ENCODE measurements at regions not wholly inside any gene's neighbourhood (a gene's known extent, or its start where the extent isn't known, plus 50 kb on each side); places are given as distances from the start of the nearest gene placed in this dataset.

DNA sequence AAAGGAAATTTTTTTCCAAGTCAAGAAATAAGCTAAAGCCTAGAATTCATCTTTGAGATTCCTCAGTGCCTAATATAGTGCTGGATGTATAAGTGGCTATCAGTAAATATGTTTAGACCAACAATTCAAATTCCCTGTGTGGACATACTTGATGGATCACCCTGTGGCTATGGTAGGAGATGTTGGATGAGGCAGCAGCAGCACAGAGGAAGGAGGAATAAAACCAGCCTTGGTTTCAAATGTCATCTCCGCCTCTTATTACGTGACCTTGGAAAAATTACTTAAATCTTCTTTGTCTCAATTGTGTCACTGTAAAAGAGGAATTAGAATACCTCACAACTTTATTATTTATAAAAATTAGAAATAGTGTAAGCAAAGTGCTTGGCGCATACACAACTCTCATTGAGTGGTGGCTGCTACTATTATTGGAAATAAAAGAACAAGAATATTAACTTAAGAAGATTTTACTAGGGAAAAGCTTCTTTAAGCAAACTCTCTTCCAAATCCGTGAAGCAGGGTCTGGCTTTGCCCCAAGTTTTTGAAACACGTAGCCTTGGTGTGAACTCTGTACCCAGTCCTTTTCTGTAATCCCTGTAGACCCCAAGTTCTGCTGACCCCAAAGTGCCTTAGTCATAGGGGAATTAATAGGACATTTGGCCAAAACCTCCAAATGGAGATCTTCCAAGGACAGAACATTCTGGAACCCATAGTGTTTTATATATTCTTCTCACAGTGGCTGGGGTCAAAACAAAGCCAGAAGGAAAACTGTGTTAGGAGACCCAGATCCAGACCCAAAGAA lies 283.8 kb downstream of the PTEN start:
- TF ChIP-seq ZNF701 (tag by site-specific recombination; IDR thresholded peaks at IDR 0.05) (no peak), CTCF (tag by site-specific recombination; IDR thresholded peaks at IDR 0.05) (no peak), SALL2 (tag by site-specific recombination; IDR thresholded peaks at IDR 0.05; ENCODE audit: borderline replicate concordance) (no peak), ZNF530 (tag by site-specific recombination; IDR thresholded peaks at IDR 0.05; ENCODE audit: low read depth) (no peak), RBAK (tag by site-specific recombination; IDR thresholded peaks at IDR 0.05) (no peak), ZNF354C (tag by site-specific recombination; IDR thresholded peaks at IDR 0.05; ENCODE audit: borderline replicate concordance, low read depth) (no peak)
- TF ChIP-seq, protein P1, sequence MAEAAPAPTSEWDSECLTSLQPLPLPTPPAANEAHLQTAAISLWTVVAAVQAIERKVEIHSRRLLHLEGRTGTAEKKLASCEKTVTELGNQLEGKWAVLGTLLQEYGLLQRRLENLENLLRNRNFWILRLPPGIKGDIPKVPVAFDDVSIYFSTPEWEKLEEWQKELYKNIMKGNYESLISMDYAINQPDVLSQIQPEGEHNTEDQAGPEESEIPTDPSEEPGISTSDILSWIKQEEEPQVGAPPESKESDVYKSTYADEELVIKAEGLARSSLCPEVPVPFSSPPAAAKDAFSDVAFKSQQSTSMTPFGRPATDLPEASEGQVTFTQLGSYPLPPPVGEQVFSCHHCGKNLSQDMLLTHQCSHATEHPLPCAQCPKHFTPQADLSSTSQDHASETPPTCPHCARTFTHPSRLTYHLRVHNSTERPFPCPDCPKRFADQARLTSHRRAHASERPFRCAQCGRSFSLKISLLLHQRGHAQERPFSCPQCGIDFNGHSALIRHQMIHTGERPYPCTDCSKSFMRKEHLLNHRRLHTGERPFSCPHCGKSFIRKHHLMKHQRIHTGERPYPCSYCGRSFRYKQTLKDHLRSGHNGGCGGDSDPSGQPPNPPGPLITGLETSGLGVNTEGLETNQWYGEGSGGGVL (tag by site-specific recombination; IDR thresholded peaks at IDR 0.05) = no peak
